Renal cortex interstitium (tissue), 11 donors: ENCODE measurements at regions not wholly inside any gene's neighbourhood (a gene's known extent, or its start where the extent isn't known, plus 50 kb on each side); places are given as distances from the start of the nearest gene placed in this dataset.
A peak's percentile ranks its signal among the peaks of the same experiment; 100 is the strongest.

ENCODE experiments used
- DNase-seq, 11 donors: peaks; one replicate each; pipeline ENCODE4 v3.0.0-alpha.2; 2013; ENCODE audit warnings: low read depth in 9 of 11, low spot score in 4 of 11; ENCODE audit errors: extremely low read depth in 1 of 11

DNA sequence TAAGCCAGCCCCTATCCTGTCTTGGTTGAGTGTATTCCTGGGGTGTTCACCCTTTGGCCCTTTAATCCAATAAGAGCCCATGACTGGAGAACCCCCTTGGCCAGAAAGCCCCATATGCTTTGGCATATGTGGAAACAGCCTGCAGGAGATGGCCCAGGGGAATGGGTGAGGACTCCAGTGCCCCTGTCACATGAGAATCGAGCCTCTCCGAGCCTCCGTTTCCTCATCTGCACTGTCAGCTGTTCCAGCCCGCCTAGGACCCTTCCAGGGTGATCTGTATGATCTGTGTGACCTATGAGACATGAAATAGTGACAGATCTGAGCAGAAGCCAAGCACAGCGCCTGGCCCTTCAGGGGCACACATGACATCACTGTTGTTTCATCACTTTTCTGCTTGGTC lies 300.7 kb downstream of the ZNF536 start:
- no peak for DNase-seq

DNA sequence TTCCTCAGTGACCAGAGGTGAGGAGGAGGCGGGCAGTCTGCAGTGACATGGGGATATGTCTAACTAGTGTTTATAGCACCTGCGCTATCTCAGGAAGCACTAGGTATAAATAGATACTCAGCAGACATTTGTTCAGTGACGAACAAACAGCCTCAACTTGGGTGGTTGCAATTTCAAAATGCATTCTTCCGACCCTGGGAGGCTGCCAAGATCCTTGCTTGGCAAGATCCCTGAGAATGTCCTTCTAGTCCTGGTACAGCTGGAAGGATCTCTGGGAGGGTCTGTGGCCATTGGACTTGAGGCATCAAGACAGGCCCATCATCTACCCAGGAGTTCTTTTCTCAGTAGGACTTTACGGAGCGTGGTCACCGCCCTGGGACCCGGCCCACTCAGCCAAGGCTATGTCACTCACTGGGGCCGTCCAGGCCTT lies 299.5 kb downstream of the ZNF536 start:
- no peak for DNase-seq

- no peak for DNase-seq
Measured at GRCh38 chr19:30671367-30671619, 299.1 kb downstream of the ZNF536 start.

- DNase-seq = no peak
Measured at GRCh38 chr19:30670562-30671366, 298.6 kb downstream of the ZNF536 start.

GRCh38 chr19:30670011-30670329 lies 297.8 kb downstream of the ZNF536 start:
- DNase-seq = no peak

GRCh38 chr19:30669329-30670010 lies 297.3 kb downstream of the ZNF536 start:
- peak in 3 of 11 donors; percentile 53 to 65 (median 54) for DNase-seq

GRCh38 chr19:30668521-30669155 lies 296.5 kb downstream of the ZNF536 start:
- DNase-seq = no peak

GRCh38 chr19:30667746-30668145 lies 295.6 kb downstream of the ZNF536 start:
- no peak for DNase-seq

DNA sequence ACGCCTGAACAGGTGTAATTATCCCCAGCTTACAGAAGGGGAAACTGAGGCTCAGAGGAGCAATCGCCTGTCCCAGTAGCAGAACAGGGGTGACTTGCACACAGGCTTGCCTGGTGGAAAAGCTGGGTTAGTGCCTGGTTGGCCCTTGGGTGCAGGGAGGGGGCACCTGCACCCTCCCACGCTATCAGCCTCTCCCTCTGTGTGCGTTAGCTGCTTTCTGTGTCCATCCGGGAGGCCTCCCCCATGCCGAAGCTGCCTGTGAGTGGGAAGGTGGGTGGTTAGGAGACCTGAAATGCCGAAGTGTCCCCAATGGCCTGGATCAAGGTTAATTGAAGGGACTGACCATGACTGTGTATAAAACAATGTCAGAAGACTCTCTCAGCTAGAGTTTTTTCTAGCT lies 295.0 kb downstream of the ZNF536 start:
- no peak for DNase-seq

GRCh38 chr19:30666301-30666803 lies 294.2 kb downstream of the ZNF536 start:
- no peak for DNase-seq

- no peak for DNase-seq
Measured at GRCh38 chr19:30665449-30665848, 293.3 kb downstream of the ZNF536 start.

GRCh38 chr19:30663611-30664174 lies 291.5 kb downstream of the ZNF536 start:
- DNase-seq = no peak

GRCh38 chr19:30662211-30662861 lies 290.2 kb downstream of the ZNF536 start:
- DNase-seq = no peak

DNA sequence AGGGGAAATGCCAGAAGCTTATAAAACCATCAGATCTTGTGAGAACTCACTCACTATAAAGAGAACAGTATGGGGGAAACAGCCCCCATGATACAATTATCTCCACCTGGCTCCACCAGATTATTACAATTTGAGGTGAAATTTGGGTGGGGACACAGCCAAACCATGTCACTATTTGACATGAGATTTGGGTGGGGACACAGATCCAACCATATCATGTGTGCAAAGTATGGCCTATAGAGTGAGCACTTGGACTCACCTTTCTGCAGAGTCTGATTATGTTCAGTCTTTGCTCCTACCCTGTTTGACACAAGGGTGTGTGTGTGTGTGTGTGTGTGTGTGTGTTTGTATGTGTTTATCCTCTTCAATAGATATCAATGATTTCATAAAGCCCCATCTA lies 287.5 kb downstream of the ZNF536 start:
- no peak for DNase-seq

DNA sequence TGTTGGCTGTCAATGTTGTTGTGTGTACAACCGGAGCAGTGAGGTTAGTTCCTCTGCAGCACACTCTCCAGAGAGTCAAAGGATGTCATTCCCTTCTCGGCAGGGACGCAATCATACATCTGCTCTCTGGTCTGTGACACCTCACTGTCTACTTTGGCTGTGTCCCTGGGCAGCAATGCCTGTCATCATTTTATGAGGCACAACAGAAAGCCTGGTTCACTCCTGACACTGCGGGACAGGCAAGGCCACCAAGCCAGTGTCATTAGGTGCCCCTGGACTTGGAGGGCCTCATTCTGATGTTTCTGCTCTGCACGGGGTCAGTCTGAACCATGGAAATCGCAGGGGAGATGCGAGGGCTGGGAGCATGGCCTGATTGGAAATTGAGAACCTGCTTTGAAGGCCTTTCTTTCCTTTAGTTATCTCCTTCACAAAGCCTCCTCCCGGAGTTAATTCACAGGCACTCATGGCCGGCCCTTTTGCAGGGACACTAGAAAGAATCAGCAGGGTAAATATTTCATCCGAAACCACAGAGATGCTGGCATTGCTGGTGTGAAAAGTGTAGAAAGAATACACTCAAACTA lies 284.4 kb downstream of the ZNF536 start:
- no peak for DNase-seq

GRCh38 chr19:30653646-30654386 lies 281.6 kb downstream of the ZNF536 start:
- DNase-seq = no peak

DNA sequence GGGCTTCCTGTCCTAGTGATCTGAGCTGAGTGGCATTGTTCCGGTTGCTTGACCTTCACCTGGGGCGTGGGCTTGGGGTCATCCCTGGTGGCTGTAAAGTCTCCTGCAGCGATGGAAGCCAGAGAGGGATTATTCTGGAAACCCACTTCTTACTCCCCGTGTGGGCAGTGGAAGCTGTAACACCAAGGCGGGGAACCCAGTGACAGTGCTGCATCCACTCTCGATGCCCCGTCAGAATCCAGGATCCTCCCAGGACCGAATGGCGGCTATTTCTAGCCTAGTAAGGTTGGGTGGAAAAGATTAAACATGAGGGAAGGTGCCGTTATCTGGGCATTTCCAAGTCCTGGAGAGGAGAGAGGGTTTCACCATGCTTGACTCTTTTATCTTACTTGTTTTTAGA lies 280.6 kb downstream of the ZNF536 start:
- DNase-seq = no peak

DNA sequence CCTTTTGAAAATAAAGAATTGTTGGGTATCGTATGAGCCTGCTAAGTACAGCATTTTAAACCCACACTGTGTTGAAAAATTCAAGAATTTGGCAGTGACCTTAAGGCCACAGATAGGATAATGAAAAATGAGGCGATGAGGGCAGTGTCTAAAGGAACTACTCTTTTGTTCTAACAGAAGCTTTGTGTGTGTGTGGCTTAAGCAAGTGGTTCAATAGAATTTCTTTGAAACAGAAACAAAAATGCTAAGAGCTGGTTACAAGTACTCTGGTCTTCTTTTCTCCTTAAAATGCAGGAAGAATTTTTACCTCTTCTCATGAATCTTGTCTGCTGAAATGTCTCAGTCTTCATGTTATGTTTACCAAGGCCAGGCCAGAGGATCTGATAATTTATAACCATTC lies 279.5 kb downstream of the ZNF536 start:
- no peak for DNase-seq

GRCh38 chr19:30651066-30651465 lies 278.9 kb downstream of the ZNF536 start:
- DNase-seq = no peak
